Chondrocyte (in vitro differentiated cells): ENCODE measurements at regions not wholly inside any gene's neighbourhood (a gene's known extent, or its start where the extent isn't known, plus 50 kb on each side); places are given as distances from the start of the nearest gene placed in this dataset.

Source experiments
- DNase-seq: peaks from one replicate; pipeline ENCODE4 v3.0.0; 2021; ENCODE audit warnings: mixed read lengths, low spot score
- H3K27ac Mint-ChIP-seq: one replicate; pipeline ENCODE4 v1.8.0; 2021; ENCODE audit warnings: mild to moderate bottlenecking, moderate library complexity, mixed read lengths; ENCODE audit not compliant: unreplicated experiment
- H3K27me3 Mint-ChIP-seq: 2 replicates; pipeline ENCODE4 v1.8.0; 2021; ENCODE audit warnings: low read depth, mixed read lengths
- H3K36me3 Mint-ChIP-seq: 2 replicates; pipeline ENCODE4 v1.8.0; 2021; ENCODE audit warnings: low read depth, mixed read lengths
- H3K4me1 Mint-ChIP-seq: 2 replicates; pipeline ENCODE4 v1.8.0; 2021; ENCODE audit warnings: low read depth, mild to moderate bottlenecking, mixed read lengths
- H3K4me3 Mint-ChIP-seq: one replicate; pipeline ENCODE4 v1.8.0; 2021; ENCODE audit warnings: mild to moderate bottlenecking, moderate library complexity, mixed read lengths; ENCODE audit not compliant: unreplicated experiment
- H3K9me3 Mint-ChIP-seq: 2 replicates; pipeline ENCODE4 v1.8.0; 2021; ENCODE audit warnings: low read depth, mixed read lengths
- TF ChIP-seq, protein P1 (sequence below): fragments of 200-600 bp; sonication (generic); IDR thresholded peaks from 2 replicates; pipeline ENCODE4 v1.5.0; 2021; ENCODE audit warnings: antibody characterized with exemption, mild to moderate bottlenecking, moderate library complexity

- no peaks in the 10 kb centered on the region for H3K27me3 Mint-ChIP-seq
- DNase-seq, result peak; percentile 69
- H3K36me3 Mint-ChIP-seq, result no peaks in the 10 kb centered on the region
- H3K4me3 Mint-ChIP-seq, result no peak overlapping the region
- H3K9me3 Mint-ChIP-seq, result no peaks in the 10 kb centered on the region
- H3K27ac Mint-ChIP-seq, result no peak overlapping the region
- TF ChIP-seq, protein P1, sequence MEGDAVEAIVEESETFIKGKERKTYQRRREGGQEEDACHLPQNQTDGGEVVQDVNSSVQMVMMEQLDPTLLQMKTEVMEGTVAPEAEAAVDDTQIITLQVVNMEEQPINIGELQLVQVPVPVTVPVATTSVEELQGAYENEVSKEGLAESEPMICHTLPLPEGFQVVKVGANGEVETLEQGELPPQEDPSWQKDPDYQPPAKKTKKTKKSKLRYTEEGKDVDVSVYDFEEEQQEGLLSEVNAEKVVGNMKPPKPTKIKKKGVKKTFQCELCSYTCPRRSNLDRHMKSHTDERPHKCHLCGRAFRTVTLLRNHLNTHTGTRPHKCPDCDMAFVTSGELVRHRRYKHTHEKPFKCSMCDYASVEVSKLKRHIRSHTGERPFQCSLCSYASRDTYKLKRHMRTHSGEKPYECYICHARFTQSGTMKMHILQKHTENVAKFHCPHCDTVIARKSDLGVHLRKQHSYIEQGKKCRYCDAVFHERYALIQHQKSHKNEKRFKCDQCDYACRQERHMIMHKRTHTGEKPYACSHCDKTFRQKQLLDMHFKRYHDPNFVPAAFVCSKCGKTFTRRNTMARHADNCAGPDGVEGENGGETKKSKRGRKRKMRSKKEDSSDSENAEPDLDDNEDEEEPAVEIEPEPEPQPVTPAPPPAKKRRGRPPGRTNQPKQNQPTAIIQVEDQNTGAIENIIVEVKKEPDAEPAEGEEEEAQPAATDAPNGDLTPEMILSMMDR, result no peak
- peaks cover 8% of the 10 kb centered on the region for H3K4me1 Mint-ChIP-seq
Observed at GRCh38 chr12:123057513-123058265, 77.2 kb downstream of the ARL6IP4 start.

GRCh38 chr12:123056709-123057108 is 76.2 kb downstream of the ARL6IP4 start:
- no peak overlapping the region for H3K27ac Mint-ChIP-seq
- H3K4me3 Mint-ChIP-seq, result no peak overlapping the region
- no peaks in the 10 kb centered on the region for H3K27me3 Mint-ChIP-seq
- H3K9me3 Mint-ChIP-seq, result no peaks in the 10 kb centered on the region
- TF ChIP-seq, protein P1, result no peak
- peak; percentile 26 for DNase-seq
- no peaks in the 10 kb centered on the region for H3K4me1 Mint-ChIP-seq
- no peaks in the 10 kb centered on the region for H3K36me3 Mint-ChIP-seq

GRCh38 chr12:123056053-123056452 is 75.6 kb downstream of the ARL6IP4 start:
- Mint-ChIP-seq H3K9me3 (no peaks in the 10 kb centered on the region), H3K4me1 (no peaks in the 10 kb centered on the region), H3K27ac (no peak overlapping the region), H3K36me3 (no peaks in the 10 kb centered on the region), H3K27me3 (no peaks in the 10 kb centered on the region), H3K4me3 (no peak overlapping the region)
- peak; percentile 30 for DNase-seq
- TF ChIP-seq, protein P1, result no peak

GRCh38 chr12:123055281-123055766 is 74.8 kb downstream of the ARL6IP4 start:
- H3K4me3 Mint-ChIP-seq, result no peak overlapping the region
- no peak overlapping the region for H3K27ac Mint-ChIP-seq
- H3K36me3 Mint-ChIP-seq, result no peaks in the 10 kb centered on the region
- H3K9me3 Mint-ChIP-seq, result no peaks in the 10 kb centered on the region
- peak; percentile 30 for DNase-seq
- no peaks in the 10 kb centered on the region for H3K4me1 Mint-ChIP-seq
- TF ChIP-seq, protein P1, result no peak
- no peaks in the 10 kb centered on the region for H3K27me3 Mint-ChIP-seq

GRCh38 chr12:123054371-123054770 is 73.9 kb downstream of the ARL6IP4 start:
- H3K27me3 Mint-ChIP-seq, result no peaks in the 10 kb centered on the region
- H3K36me3 Mint-ChIP-seq, result no peaks in the 10 kb centered on the region
- no peak overlapping the region for H3K27ac Mint-ChIP-seq
- DNase-seq, result peak; percentile 12
- peaks cover 5% of the 10 kb centered on the region for H3K4me1 Mint-ChIP-seq
- no peak overlapping the region for H3K4me3 Mint-ChIP-seq
- TF ChIP-seq, protein P1, result no peak
- H3K9me3 Mint-ChIP-seq, result no peaks in the 10 kb centered on the region
